ENCODE measurements at regions not wholly inside any gene's neighbourhood (a gene's known extent, or its start where the extent isn't known, plus 50 kb on each side); places are given as distances from the start of the nearest gene placed in this dataset.

DNA sequence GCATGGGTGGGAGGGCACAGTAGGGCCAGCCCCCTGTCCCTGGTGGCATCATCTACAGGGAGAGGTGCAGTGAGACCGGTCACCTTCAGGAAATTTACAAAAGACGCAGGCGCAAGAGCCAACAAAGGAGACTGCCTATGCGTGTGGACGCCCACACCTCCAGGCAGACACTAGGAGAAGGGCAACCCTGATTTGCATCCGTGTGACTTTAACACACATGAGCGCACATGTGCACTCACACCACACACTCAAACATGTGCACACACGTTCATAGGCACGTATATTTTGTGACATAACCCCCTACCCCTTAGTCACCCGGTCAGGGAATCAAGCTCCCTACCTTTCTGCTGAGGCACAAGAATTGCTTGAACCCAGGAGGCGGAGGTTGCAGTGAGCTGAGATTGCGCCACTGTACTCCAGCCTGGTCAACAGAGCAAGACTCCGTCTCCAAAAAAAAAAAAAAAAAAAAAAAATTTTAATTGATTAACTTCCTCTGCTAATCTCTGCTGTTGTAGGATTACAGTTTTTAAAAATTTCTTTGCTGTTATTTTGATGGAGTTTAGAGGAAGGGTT, 84.7 kb upstream of the SLC25A33 start:
- TF ChIP-seq SIN3A (IDR thresholded peaks at IDR 0.05; ENCODE audit: borderline replicate concordance, insufficient read depth, low read depth, low read length): no peak
- no peak for TF ChIP-seq TCF7L2 (IDR thresholded peaks at IDR 0.05; ENCODE audit: low read depth, low read length)
- TF ChIP-seq, protein P1, sequence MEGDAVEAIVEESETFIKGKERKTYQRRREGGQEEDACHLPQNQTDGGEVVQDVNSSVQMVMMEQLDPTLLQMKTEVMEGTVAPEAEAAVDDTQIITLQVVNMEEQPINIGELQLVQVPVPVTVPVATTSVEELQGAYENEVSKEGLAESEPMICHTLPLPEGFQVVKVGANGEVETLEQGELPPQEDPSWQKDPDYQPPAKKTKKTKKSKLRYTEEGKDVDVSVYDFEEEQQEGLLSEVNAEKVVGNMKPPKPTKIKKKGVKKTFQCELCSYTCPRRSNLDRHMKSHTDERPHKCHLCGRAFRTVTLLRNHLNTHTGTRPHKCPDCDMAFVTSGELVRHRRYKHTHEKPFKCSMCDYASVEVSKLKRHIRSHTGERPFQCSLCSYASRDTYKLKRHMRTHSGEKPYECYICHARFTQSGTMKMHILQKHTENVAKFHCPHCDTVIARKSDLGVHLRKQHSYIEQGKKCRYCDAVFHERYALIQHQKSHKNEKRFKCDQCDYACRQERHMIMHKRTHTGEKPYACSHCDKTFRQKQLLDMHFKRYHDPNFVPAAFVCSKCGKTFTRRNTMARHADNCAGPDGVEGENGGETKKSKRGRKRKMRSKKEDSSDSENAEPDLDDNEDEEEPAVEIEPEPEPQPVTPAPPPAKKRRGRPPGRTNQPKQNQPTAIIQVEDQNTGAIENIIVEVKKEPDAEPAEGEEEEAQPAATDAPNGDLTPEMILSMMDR (IDR thresholded peaks at IDR 0.05): no peak
- TF ChIP-seq POLR2AphosphoS5 (IDR thresholded peaks at IDR 0.05; ENCODE audit: low read depth, low read length): no peak
- TF ChIP-seq, protein P2, sequence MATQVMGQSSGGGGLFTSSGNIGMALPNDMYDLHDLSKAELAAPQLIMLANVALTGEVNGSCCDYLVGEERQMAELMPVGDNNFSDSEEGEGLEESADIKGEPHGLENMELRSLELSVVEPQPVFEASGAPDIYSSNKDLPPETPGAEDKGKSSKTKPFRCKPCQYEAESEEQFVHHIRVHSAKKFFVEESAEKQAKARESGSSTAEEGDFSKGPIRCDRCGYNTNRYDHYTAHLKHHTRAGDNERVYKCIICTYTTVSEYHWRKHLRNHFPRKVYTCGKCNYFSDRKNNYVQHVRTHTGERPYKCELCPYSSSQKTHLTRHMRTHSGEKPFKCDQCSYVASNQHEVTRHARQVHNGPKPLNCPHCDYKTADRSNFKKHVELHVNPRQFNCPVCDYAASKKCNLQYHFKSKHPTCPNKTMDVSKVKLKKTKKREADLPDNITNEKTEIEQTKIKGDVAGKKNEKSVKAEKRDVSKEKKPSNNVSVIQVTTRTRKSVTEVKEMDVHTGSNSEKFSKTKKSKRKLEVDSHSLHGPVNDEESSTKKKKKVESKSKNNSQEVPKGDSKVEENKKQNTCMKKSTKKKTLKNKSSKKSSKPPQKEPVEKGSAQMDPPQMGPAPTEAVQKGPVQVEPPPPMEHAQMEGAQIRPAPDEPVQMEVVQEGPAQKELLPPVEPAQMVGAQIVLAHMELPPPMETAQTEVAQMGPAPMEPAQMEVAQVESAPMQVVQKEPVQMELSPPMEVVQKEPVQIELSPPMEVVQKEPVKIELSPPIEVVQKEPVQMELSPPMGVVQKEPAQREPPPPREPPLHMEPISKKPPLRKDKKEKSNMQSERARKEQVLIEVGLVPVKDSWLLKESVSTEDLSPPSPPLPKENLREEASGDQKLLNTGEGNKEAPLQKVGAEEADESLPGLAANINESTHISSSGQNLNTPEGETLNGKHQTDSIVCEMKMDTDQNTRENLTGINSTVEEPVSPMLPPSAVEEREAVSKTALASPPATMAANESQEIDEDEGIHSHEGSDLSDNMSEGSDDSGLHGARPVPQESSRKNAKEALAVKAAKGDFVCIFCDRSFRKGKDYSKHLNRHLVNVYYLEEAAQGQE (IDR thresholded peaks at IDR 0.05; ENCODE audit: insufficient read depth in 1 of 2, low read depth in 2 of 2, low read length in 1 of 2): no peak
- Histone ChIP-seq H3K27me3 (ENCODE audit: control insufficient read depth, insufficient read depth, low read length) (no peaks in the 10 kb centered on the region), H3K4me1 (ENCODE audit: control insufficient read depth, insufficient read depth, low read length) (peaks cover 14% of the 10 kb centered on the region), H3K9me3 (ENCODE audit: control insufficient read depth, insufficient read depth, low read depth, low read length) (no peaks in the 10 kb centered on the region), H3K27ac (ENCODE audit: low read length) (peak overlapping the region; percentile 39; the same call in 1 of the 2 replicates), H3K36me3 (ENCODE audit: control insufficient read depth, insufficient read depth, low read length) (no peaks in the 10 kb centered on the region), H3K4me3 (ENCODE audit: low read depth in 2 of 2, low read length in 2 of 2) (no peak overlapping the region)
- ATAC-seq (no peak), DNase-seq (ENCODE audit: low read depth, low spot score) (no peak)
- in situ Hi-C loops (cut with HindIII; ENCODE audit: low pct_unique_long_range_greater_than_20kb, low sequenced_read_pairs) (no loop called here), intact Hi-C loops (cut with micrococcal nuclease; ENCODE audit: unreplicated experiment) (loop anchor here (10.0 kb wide), 1 partner anchor 80 kb away; no protein-coding TSS in a partner anchor)
- POLR2A ChIA-PET: no interaction called here
- BruUV-seq (replicated peaks): no TSS peak
- CTCF ChIA-PET: interaction anchor here (0.7 to 1.9 kb wide), 3 partner anchors 16 to 165 kb away, joined by 3 to 6 read pairs (median 4); no protein-coding TSS in a partner anchor

DNA sequence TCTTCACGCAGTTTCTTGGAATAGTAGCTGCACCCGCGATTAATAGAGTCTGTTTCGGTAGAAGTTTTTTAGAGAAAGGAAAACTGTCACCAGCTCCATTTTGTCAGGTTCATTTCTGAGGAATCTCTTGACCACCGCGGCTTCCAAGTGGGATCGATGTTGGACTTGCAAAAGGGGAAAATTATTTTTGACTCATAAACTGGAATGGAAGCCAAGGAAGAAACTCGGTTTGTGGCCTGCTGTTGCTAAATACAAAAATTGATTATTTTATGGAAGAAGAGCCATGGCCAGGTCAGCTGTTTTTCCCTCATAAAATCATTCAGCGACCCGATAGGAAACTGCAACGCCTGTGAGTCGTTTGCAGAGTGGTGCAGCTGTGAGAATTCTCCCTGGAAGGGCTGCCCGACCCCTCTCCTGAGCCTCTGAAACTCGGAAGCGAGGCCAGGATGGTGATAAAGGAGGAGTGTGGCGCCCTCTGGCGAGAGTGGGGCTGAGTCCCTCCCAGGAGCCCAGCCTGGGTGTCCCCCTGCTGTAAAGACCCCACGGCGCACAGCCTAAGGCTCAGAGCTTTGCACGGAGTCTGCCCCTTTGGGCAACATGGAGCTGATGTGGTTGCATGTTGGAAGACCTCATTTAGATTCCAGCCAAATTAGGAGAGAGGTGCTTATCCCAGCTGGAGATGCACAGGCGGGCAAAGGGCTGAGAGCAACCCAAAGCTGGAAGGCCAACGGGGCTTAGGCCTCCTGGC, 83.6 kb upstream of the SLC25A33 start:
- TF ChIP-seq, protein P1 (IDR thresholded peaks at IDR 0.05): peak; percentile 88
- TF ChIP-seq TCF7L2 (IDR thresholded peaks at IDR 0.05; ENCODE audit: low read depth, low read length): no peak
- Histone ChIP-seq H3K9me3 (ENCODE audit: control insufficient read depth, insufficient read depth, low read depth, low read length) (no peaks in the 10 kb centered on the region), H3K36me3 (ENCODE audit: control insufficient read depth, insufficient read depth, low read length) (no peaks in the 10 kb centered on the region), H3K4me1 (ENCODE audit: control insufficient read depth, insufficient read depth, low read length) (peaks cover 13% of the 10 kb centered on the region), H3K27ac (ENCODE audit: low read length) (peak overlapping the region; percentile 25), H3K27me3 (ENCODE audit: control insufficient read depth, insufficient read depth, low read length) (no peaks in the 10 kb centered on the region), H3K4me3 (ENCODE audit: low read depth in 2 of 2, low read length in 2 of 2) (no peak overlapping the region)
- peak; percentile 85 for ATAC-seq
- intact Hi-C loops (cut with micrococcal nuclease; ENCODE audit: unreplicated experiment): loop anchor here (10.0 kb wide), 1 partner anchor 81 kb away; no protein-coding TSS in a partner anchor
- ChIA-PET POLR2A (no interaction called here), CTCF (interaction anchor here (0.6 to 1.9 kb wide), 8 partner anchors 35 to 1438 kb away, joined by 3 to 12 read pairs (median 4); no protein-coding TSS in a partner anchor)
- DNase-seq (ENCODE audit: low read depth, low spot score): no peak
- in situ Hi-C loops (cut with HindIII; ENCODE audit: low pct_unique_long_range_greater_than_20kb, low sequenced_read_pairs): no loop called here
- BruUV-seq (replicated peaks): no TSS peak
